Stimulated activated CD4-positive, alpha-beta T cell treated with anti-CD3 and anti-CD28 coated beads, Interleukin-4, amount 100 ng/mL, for 4 hours (primary cell): ENCODE measurements at regions not wholly inside any gene's neighbourhood (a gene's known extent, or its start where the extent isn't known, plus 50 kb on each side); places are given as distances from the start of the nearest gene placed in this dataset.
A peak's percentile ranks its signal among the peaks of the same experiment; 100 is the strongest.
"Not testable (repeated sequence)": the region's sequence is repeated elsewhere in the genome, so short reads cannot be mapped to it uniquely, and the experiment has no call there.

Experiments used
- DNase-seq, 2 experiments: peaks; one replicate each; pipeline ENCODE4 v3.0.0-alpha.2; 2020

GRCh38 chr10:46095943-46096342 lies 49.9 kb upstream of the MSMB start:
- not testable (repeated sequence) for DNase-seq

- DNase-seq, result no peak
These were observed 50.4 kb upstream of the MSMB start for GRCh38 chr10:46096446-46096845.

- DNase-seq, result no peak
These were observed 51.0 kb upstream of the MSMB start for GRCh38 chr10:46096909-46097575.

GRCh38 chr10:46097576-46098317 lies 51.7 kb upstream of the MSMB start:
- DNase-seq, result no peak

GRCh38 chr10:46098386-46098785 lies 52.3 kb upstream of the MSMB start:
- no peak for DNase-seq

GRCh38 chr10:46098925-46099324 lies 52.9 kb upstream of the MSMB start:
- not testable (repeated sequence) for DNase-seq

GRCh38 chr10:46104071-46104585 lies 58.1 kb upstream of the MSMB start:
- DNase-seq, result no peak

GRCh38 chr10:46105416-46105815 lies 59.3 kb upstream of the MSMB start:
- not testable (repeated sequence) for DNase-seq

- peak in 1 of 2 experiments; percentile 28 for DNase-seq
These were observed 59.9 kb upstream of the MSMB start for GRCh38 chr10:46105856-46106409.

- peak; percentile 17 to 36 for DNase-seq
These were observed 60.6 kb upstream of the MSMB start for GRCh38 chr10:46106410-46107255.

GRCh38 chr10:46108158-46108499 lies 62.1 kb upstream of the MSMB start:
- DNase-seq, result not testable (repeated sequence)

GRCh38 chr10:46154271-46154670 lies 108.2 kb upstream of the MSMB start:
- DNase-seq, result not testable (repeated sequence)

- not testable (repeated sequence) for DNase-seq
These were observed 108.6 kb upstream of the MSMB start for GRCh38 chr10:46154683-46155082.

- DNase-seq, result not testable (repeated sequence)
These were observed 110.8 kb upstream of the MSMB start for GRCh38 chr10:46156866-46157265.

- no peak for DNase-seq
These were observed 117.1 kb upstream of the ANTXRL start for GRCh38 chr10:46169736-46170135.

GRCh38 chr10:46170789-46171188 lies 116.0 kb upstream of the ANTXRL start:
- no peak for DNase-seq

- DNase-seq, result no peak
These were observed 115.1 kb upstream of the ANTXRL start for GRCh38 chr10:46171661-46172060.

GRCh38 chr10:46175296-46175695 lies 111.5 kb upstream of the ANTXRL start:
- DNase-seq, result no peak

GRCh38 chr10:46175831-46176230 lies 111.0 kb upstream of the ANTXRL start:
- DNase-seq, result no peak

- DNase-seq, result not testable (repeated sequence)
These were observed 99.4 kb upstream of the ANTXRL start for GRCh38 chr10:46187431-46187830.

GRCh38 chr10:46197050-46197449 lies 89.7 kb upstream of the ANTXRL start:
- no peak for DNase-seq

- DNase-seq, result no peak
These were observed 88.3 kb upstream of the ANTXRL start for GRCh38 chr10:46198516-46198915.

GRCh38 chr10:46202405-46202804 lies 84.4 kb upstream of the ANTXRL start:
- not testable (repeated sequence) for DNase-seq
